IMR-90 (cell line): ENCODE measurements at regions not wholly inside any gene's neighbourhood (a gene's known extent, or its start where the extent isn't known, plus 50 kb on each side); places are given as distances from the start of the nearest gene placed in this dataset.

Experiments
- ATAC-seq: fragments of 200-7000 bp; cut with Tn5 transposase; 2 replicates; pipeline ENCODE4 v1.9.1; 2020; ENCODE audit warnings: low read depth, mild to moderate bottlenecking, moderate library complexity
- BruUV-seq: library from RNA; stranded (reverse); fragments of 400-500 nt; replicated peaks from 2 replicates; lab custom pipeline; 2021; lab: Mats Ljungman, UMichigan
- CTCF ChIA-PET: fragments of 300-600 bp; formaldehyde crosslinking; extraction: SDS; loops from one replicate; lab custom pipeline; 2021; ENCODE audit warnings: antibody characterized with exemption; lab: Yijun Ruan, JAX
- POLR2A ChIA-PET: fragments of 300-600 bp; sonication (Branson Sonifier 250); formaldehyde crosslinking; loops from one replicate; lab custom pipeline; 2022; ENCODE audit warnings: antibody characterized with exemption; ENCODE audit not compliant: unreplicated experiment; lab: Charles Lee
- DNase-seq: peaks from one replicate; pipeline ENCODE4 v3.0.0; 2013
- H2AFZ ChIP-seq: replicated peaks from 2 replicates; pipeline ENCODE3; 2013; ENCODE audit warnings: low read length, mild to moderate bottlenecking; ENCODE audit not compliant: poor library complexity
- H2AK5ac ChIP-seq: 2 replicates; pipeline ENCODE4 v1.6.1; 2013; ENCODE audit warnings: low read depth, low read length, inconsistent platforms
- H2AK9ac ChIP-seq: replicated peaks from 2 replicates; pipeline ENCODE3; 2013; ENCODE audit warnings: mild to moderate bottlenecking, low read depth, low read length, moderate library complexity; ENCODE audit not compliant: poor library complexity
- H2BK120ac ChIP-seq: 2 replicates; pipeline ENCODE4 v1.6.1; 2013; ENCODE audit warnings: low read depth, low read length, inconsistent platforms
- H2BK15ac ChIP-seq: 3 replicates; pipeline ENCODE4 v1.6.1; 2013; ENCODE audit warnings: low read depth, low read length, inconsistent platforms
- H2BK20ac ChIP-seq: 2 replicates; pipeline ENCODE4 v1.6.1; 2013; ENCODE audit warnings: low read depth, mild to moderate bottlenecking, inconsistent platforms, low read length, moderate library complexity
- H2BK5ac ChIP-seq: 2 replicates; pipeline ENCODE4 v1.6.1; 2013; ENCODE audit warnings: mild to moderate bottlenecking, low read depth, low read length, inconsistent platforms; ENCODE audit not compliant: poor library complexity, severe bottlenecking
- H3K14ac ChIP-seq: replicated peaks from 2 replicates; pipeline ENCODE4 v1.6.1; 2013; ENCODE audit warnings: low read depth, low read length, inconsistent platforms
- H3K18ac ChIP-seq: 2 replicates; pipeline ENCODE4 v1.6.1; 2013; ENCODE audit warnings: low read depth, low read length, control low read depth
- H3K23ac ChIP-seq: 2 replicates; pipeline ENCODE4 v1.6.1; 2013; ENCODE audit warnings: low read depth, low read length, inconsistent platforms
- H3K27ac ChIP-seq: 2 replicates; pipeline ENCODE4 v1.5.1; 2013; ENCODE audit warnings: mild to moderate bottlenecking, control low read depth, low read length; ENCODE audit not compliant: insufficient read depth
- H3K27me3 ChIP-seq: 2 replicates; pipeline ENCODE4 v1.6.1; 2013; ENCODE audit warnings: low read length; ENCODE audit not compliant: control insufficient read depth, insufficient read depth
- H3K36me3 ChIP-seq: 2 replicates; pipeline ENCODE4 v1.6.1; 2013; ENCODE audit warnings: low read length, mixed read lengths; ENCODE audit not compliant: control insufficient read depth, insufficient read depth
- H3K4ac ChIP-seq: 2 replicates; pipeline ENCODE4 v1.6.1; 2013; ENCODE audit warnings: low read depth, low read length, inconsistent platforms
- H3K4me1 ChIP-seq: 2 replicates; pipeline ENCODE4 v1.6.1; 2013; ENCODE audit warnings: low read length, mixed read lengths; ENCODE audit not compliant: control insufficient read depth, insufficient read depth
- H3K4me2 ChIP-seq: 2 replicates; pipeline ENCODE4 v1.6.1; 2013; ENCODE audit warnings: low read depth, mild to moderate bottlenecking, control low read depth, low read length, moderate library complexity
- H3K4me3 ChIP-seq: 2 replicates; pipeline ENCODE4 v1.5.1; 2013; ENCODE audit warnings: low read depth, mild to moderate bottlenecking, control low read depth, low read length, moderate library complexity; ENCODE audit not compliant: insufficient read depth
- H3K56ac ChIP-seq: 2 replicates; pipeline ENCODE4 v1.6.1; 2013; ENCODE audit warnings: low read length, inconsistent platforms; ENCODE audit not compliant: insufficient read depth; ENCODE audit errors: extremely low read depth
- H3K79me1 ChIP-seq, 2 experiments: 2 replicates each; pipeline ENCODE4 v1.6.1; 2013; ENCODE audit warnings: low read length in 2 of 2, inconsistent platforms in 1 of 2, low read depth in 1 of 2
- H3K9ac ChIP-seq: 2 replicates; pipeline ENCODE4 v1.6.1; 2013; ENCODE audit warnings: low read depth, low read length, control low read depth
- H3K9me1 ChIP-seq: 2 replicates; pipeline ENCODE4 v1.6.1; 2013; ENCODE audit warnings: low read length, inconsistent platforms; ENCODE audit not compliant: insufficient read depth
- H3K9me3 ChIP-seq: 2 replicates; pipeline ENCODE4 v1.6.1; 2013; ENCODE audit warnings: low read length; ENCODE audit not compliant: control insufficient read depth, insufficient read depth
- H4K20me1 ChIP-seq: 2 replicates; pipeline ENCODE4 v1.6.1; 2013; ENCODE audit warnings: low read length, inconsistent platforms; ENCODE audit not compliant: insufficient read depth
- H4K5ac ChIP-seq: 2 replicates; pipeline ENCODE4 v1.6.1; 2013; ENCODE audit warnings: mild to moderate bottlenecking, low read depth, low read length, control low read depth
- H4K8ac ChIP-seq, 2 experiments: 2 replicates each; pipeline ENCODE4 v1.6.1; 2013; ENCODE audit warnings: low read depth in 2 of 2, low read length in 2 of 2, control low read depth in 1 of 2, inconsistent platforms in 1 of 2
- H4K91ac ChIP-seq: 2 replicates; pipeline ENCODE4 v1.6.1; 2013; ENCODE audit warnings: low read depth, low read length, inconsistent platforms; ENCODE audit not compliant: insufficient read depth
- BHLHE40 ChIP-seq: fragments of 150-350 bp; IDR thresholded peaks from 2 replicates; pipeline ENCODE4 v1.6.1; 2016; ENCODE audit warnings: mild to moderate bottlenecking, low read depth, low read length
- CHD1 ChIP-seq: IDR thresholded peaks from 2 replicates; pipeline ENCODE4 v1.6.1; 2012; ENCODE audit warnings: low read depth, low read length, improper control_type of control experiment
- FOS ChIP-seq: fragments of 150-350 bp; IDR thresholded peaks from 2 replicates; pipeline ENCODE4 v1.6.1; 2016; ENCODE audit warnings: low read depth, low read length
- MAZ ChIP-seq: IDR thresholded peaks from 2 replicates; pipeline ENCODE4 v1.6.1; 2012; ENCODE audit warnings: low read depth, mild to moderate bottlenecking, low read length, improper control_type of control experiment, moderate library complexity, borderline replicate concordance
- MXI1 ChIP-seq: IDR thresholded peaks from 2 replicates; pipeline ENCODE4 v1.6.1; 2012; ENCODE audit warnings: low read depth, mild to moderate bottlenecking, low read length, moderate library complexity, borderline replicate concordance
- RCOR1 ChIP-seq: IDR thresholded peaks from 2 replicates; pipeline ENCODE4 v1.6.1; 2012; ENCODE audit warnings: mild to moderate bottlenecking, low read length, improper control_type of control experiment; ENCODE audit not compliant: insufficient replicate concordance
- RFX5 ChIP-seq: IDR thresholded peaks from 2 replicates; pipeline ENCODE4 v1.8.0; 2012; ENCODE audit warnings: low read depth, mild to moderate bottlenecking, low read length, moderate library complexity
- SMC3 ChIP-seq: fragments of 150-350 bp; IDR thresholded peaks from 2 replicates; pipeline ENCODE4 v1.6.1; 2016; ENCODE audit warnings: low read depth, mild to moderate bottlenecking, antibody characterized with exemption, low read length, moderate library complexity
- WGBS, 2 experiments: methylation state at CpG; one replicate each; pipeline versions ENCODE4 v1.1.5 to v1.1.7; 2013; ENCODE audit warnings: missing lambda C conversion rate in 2 of 2; ENCODE audit not compliant: insufficient read length in 1 of 2; ENCODE audit errors: extremely low coverage in 2 of 2; 5-methylcytosine and 5-hydroxymethylcytosine counted together
- dilution Hi-C: fragments of 300-500 bp; cut with HindIII; formaldehyde crosslinking; loops from one replicate; pipeline ENCODE4 v1.14.3; 2018; ENCODE audit warnings: low sequenced_read_pairs; ENCODE audit not compliant: unreplicated experiment
- in situ Hi-C: fragments of 300-500 bp; cut with MboI; formaldehyde crosslinking; loops from 3 replicates; pipeline ENCODE4 v1.14.3; 2019; ENCODE audit warnings: low sequenced_read_pairs, inconsistent platforms, mixed read lengths
- intact Hi-C: fragments of 100-400 bp; cut with micrococcal nuclease; formaldehyde crosslinking; loops from 2 replicates; pipeline ENCODE4 v1.10.0; 2022
- TF ChIP-seq, protein P1 (sequence below): fragments of 150-350 bp; IDR thresholded peaks from 2 replicates; pipeline ENCODE4 v1.6.1; 2016; ENCODE audit warnings: low read depth, mild to moderate bottlenecking, low read length, moderate library complexity, borderline replicate concordance
- TF ChIP-seq, protein P2 (sequence below): fragments of 150-350 bp; IDR thresholded peaks from 2 replicates; pipeline ENCODE4 v1.6.1; 2017; ENCODE audit warnings: mild to moderate bottlenecking, antibody characterized with exemption, low read length, low read depth
- TF ChIP-seq, protein P3 (sequence below): conservative IDR thresholded peaks from 2 replicates; pipeline ENCODE4 v1.5.1; 2012; ENCODE audit warnings: mild to moderate bottlenecking, low read depth, low read length, improper control_type of control experiment

DNA sequence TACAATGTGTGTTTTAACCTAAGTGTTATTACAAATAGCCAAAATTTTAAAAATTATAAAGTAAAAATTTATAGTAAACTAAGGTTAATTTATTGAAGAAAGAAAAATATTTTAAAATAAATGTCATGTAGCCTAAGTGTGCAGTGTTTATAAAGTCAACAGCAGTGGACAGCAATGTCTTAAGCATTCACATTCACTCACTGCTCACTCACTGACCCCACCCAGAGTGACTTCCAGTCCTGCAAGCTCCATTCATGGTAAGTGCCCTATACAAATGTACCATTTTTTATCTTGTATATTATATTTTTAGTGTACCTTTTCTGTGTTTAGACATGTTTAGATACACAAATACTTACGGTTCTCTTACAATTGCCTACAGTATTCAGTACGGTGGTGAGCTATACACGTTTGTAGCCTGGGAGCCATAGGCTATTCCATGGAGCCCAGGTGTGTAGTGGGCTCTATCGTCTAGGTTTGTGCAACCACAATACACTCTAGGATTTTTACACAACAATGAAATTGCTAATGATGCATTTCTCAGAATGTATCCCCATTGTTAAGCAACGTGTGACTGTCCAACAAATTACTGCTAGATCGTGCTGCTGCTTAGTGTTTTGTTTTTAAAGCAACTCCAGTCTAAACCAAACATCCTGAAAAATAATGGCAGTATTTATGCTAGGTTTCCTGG is 108.9 kb upstream of the NAMPT start:
- Histone ChIP-seq H3K79me1 (no peaks in the 10 kb centered on the region), H2AK5ac (no peak overlapping the region), H3K4ac (no peak overlapping the region), H2BK15ac (no peak overlapping the region), H3K18ac (no peak overlapping the region), H3K4me2 (no peak overlapping the region), H2AK9ac (no peak overlapping the region), H2AFZ (no peak overlapping the region), H3K56ac (no peak overlapping the region), H2BK120ac (no peak overlapping the region), H3K4me1 (no peaks in the 10 kb centered on the region), H4K91ac (no peak overlapping the region), H3K23ac (no peak overlapping the region), H3K27me3 (peaks cover 11% of the 10 kb centered on the region), H4K5ac (no peak overlapping the region), H3K27ac (no peak overlapping the region), H4K20me1 (no peaks in the 10 kb centered on the region), H3K9me1 (no peaks in the 10 kb centered on the region), H3K14ac (no peak overlapping the region), H4K8ac (no peak overlapping the region), H3K9ac (no peak overlapping the region), H3K9me3 (no peaks in the 10 kb centered on the region), H2BK20ac (no peak overlapping the region), H2BK5ac (no peak overlapping the region), H3K36me3 (no peaks in the 10 kb centered on the region), H3K4me3 (no peak overlapping the region)
- dilution Hi-C loops (no loop called here), intact Hi-C loops (no loop called here), in situ Hi-C loops (no loop called here)
- ATAC-seq: no peak
- DNase-seq: no peak
- ChIA-PET CTCF (interaction anchor here (1.3 kb wide), 1 partner anchor 8 kb away, joined by 3 read pairs; no protein-coding TSS in a partner anchor), POLR2A (no interaction called here)
- no TSS peak for BruUV-seq
- WGBS, 2 experiments: no CpG with 5 or more reads among the region's 6 CpGs
- TF ChIP-seq BHLHE40: no peak
- TF ChIP-seq, protein P1, sequence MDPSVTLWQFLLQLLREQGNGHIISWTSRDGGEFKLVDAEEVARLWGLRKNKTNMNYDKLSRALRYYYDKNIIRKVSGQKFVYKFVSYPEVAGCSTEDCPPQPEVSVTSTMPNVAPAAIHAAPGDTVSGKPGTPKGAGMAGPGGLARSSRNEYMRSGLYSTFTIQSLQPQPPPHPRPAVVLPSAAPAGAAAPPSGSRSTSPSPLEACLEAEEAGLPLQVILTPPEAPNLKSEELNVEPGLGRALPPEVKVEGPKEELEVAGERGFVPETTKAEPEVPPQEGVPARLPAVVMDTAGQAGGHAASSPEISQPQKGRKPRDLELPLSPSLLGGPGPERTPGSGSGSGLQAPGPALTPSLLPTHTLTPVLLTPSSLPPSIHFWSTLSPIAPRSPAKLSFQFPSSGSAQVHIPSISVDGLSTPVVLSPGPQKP: no peak
- TF ChIP-seq RCOR1: no peak
- TF ChIP-seq MAZ: no peak
- TF ChIP-seq RFX5: no peak
- TF ChIP-seq MXI1: no peak
- no peak for TF ChIP-seq SMC3
- TF ChIP-seq, protein P2, sequence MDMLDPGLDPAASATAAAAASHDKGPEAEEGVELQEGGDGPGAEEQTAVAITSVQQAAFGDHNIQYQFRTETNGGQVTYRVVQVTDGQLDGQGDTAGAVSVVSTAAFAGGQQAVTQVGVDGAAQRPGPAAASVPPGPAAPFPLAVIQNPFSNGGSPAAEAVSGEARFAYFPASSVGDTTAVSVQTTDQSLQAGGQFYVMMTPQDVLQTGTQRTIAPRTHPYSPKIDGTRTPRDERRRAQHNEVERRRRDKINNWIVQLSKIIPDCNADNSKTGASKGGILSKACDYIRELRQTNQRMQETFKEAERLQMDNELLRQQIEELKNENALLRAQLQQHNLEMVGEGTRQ: no peak
- no peak for TF ChIP-seq CHD1
- TF ChIP-seq FOS: no peak
- TF ChIP-seq, protein P3, sequence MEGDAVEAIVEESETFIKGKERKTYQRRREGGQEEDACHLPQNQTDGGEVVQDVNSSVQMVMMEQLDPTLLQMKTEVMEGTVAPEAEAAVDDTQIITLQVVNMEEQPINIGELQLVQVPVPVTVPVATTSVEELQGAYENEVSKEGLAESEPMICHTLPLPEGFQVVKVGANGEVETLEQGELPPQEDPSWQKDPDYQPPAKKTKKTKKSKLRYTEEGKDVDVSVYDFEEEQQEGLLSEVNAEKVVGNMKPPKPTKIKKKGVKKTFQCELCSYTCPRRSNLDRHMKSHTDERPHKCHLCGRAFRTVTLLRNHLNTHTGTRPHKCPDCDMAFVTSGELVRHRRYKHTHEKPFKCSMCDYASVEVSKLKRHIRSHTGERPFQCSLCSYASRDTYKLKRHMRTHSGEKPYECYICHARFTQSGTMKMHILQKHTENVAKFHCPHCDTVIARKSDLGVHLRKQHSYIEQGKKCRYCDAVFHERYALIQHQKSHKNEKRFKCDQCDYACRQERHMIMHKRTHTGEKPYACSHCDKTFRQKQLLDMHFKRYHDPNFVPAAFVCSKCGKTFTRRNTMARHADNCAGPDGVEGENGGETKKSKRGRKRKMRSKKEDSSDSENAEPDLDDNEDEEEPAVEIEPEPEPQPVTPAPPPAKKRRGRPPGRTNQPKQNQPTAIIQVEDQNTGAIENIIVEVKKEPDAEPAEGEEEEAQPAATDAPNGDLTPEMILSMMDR: no peak
